ENCODE measurements at regions not wholly inside any gene's neighbourhood (a gene's known extent, or its start where the extent isn't known, plus 50 kb on each side); places are given as distances from the start of the nearest gene placed in this dataset.

- DNase-seq (ENCODE audit: low read depth) = no peak
Observed at GRCh38 chr18:66143029-66143428, 392.2 kb downstream of the CDH7 start.

- DNase-seq (ENCODE audit: low read depth) = no peak
Observed at GRCh38 chr18:66141716-66142115, 390.9 kb downstream of the CDH7 start.

GRCh38 chr18:66138642-66139041 is 387.8 kb downstream of the CDH7 start:
- DNase-seq (ENCODE audit: low read depth) = peak; percentile 56

GRCh38 chr18:66136039-66136438 is 385.2 kb downstream of the CDH7 start:
- peak; percentile 72 for DNase-seq (ENCODE audit: low read depth)

- DNase-seq (ENCODE audit: low read depth) = no peak
Observed at GRCh38 chr18:66129248-66129647, 378.4 kb downstream of the CDH7 start.

- DNase-seq (ENCODE audit: low read depth) = no peak
Observed at GRCh38 chr18:66126266-66126665, 375.5 kb downstream of the CDH7 start.

- peak; percentile 12 for DNase-seq (ENCODE audit: low read depth)
Observed at GRCh38 chr18:66124394-66124793, 373.6 kb downstream of the CDH7 start.

GRCh38 chr18:66119347-66119746 is 368.5 kb downstream of the CDH7 start:
- DNase-seq (ENCODE audit: low read depth) = no peak

GRCh38 chr18:66111018-66111417 is 360.2 kb downstream of the CDH7 start:
- DNase-seq (ENCODE audit: low read depth) = no peak

- no peak for DNase-seq (ENCODE audit: low read depth)
Observed at GRCh38 chr18:66110607-66111006, 359.8 kb downstream of the CDH7 start.

- no peak for DNase-seq (ENCODE audit: low read depth)
Observed at GRCh38 chr18:66109981-66110380, 359.2 kb downstream of the CDH7 start.

GRCh38 chr18:66107546-66107945 is 356.7 kb downstream of the CDH7 start:
- no peak for DNase-seq (ENCODE audit: low read depth)

- DNase-seq (ENCODE audit: low read depth) = no peak
Observed at GRCh38 chr18:66105016-66105415, 354.2 kb downstream of the CDH7 start.

- DNase-seq (ENCODE audit: low read depth) = no peak
Observed at GRCh38 chr18:66103550-66103949, 352.7 kb downstream of the CDH7 start.

- DNase-seq (ENCODE audit: low read depth) = no peak
Observed at GRCh38 chr18:66083078-66083477, 332.3 kb downstream of the CDH7 start.

- peak; percentile 30 for DNase-seq (ENCODE audit: low read depth)
Observed at GRCh38 chr18:66078925-66079800, 328.4 kb downstream of the CDH7 start.

- no peak for DNase-seq (ENCODE audit: low read depth)
Observed at GRCh38 chr18:66077066-66077465, 326.3 kb downstream of the CDH7 start.

GRCh38 chr18:66066191-66066590 is 315.4 kb downstream of the CDH7 start:
- DNase-seq (ENCODE audit: low read depth) = peak; percentile 64

GRCh38 chr18:66048406-66048805 is 297.6 kb downstream of the CDH7 start:
- DNase-seq (ENCODE audit: low read depth) = peak; percentile 92

GRCh38 chr18:66046032-66046602 is 295.3 kb downstream of the CDH7 start:
- no peak for DNase-seq (ENCODE audit: low read depth)

- DNase-seq (ENCODE audit: low read depth) = no peak
Observed at GRCh38 chr18:66043009-66043408, 292.2 kb downstream of the CDH7 start.

- peak; percentile 35 for DNase-seq (ENCODE audit: low read depth)
Observed at GRCh38 chr18:66013969-66014368, 263.2 kb downstream of the CDH7 start.

- DNase-seq (ENCODE audit: low read depth) = no peak
Observed at GRCh38 chr18:66011916-66012315, 261.1 kb downstream of the CDH7 start.
